AG04449 (cell line): ENCODE measurements at regions not wholly inside any gene's neighbourhood (a gene's known extent, or its start where the extent isn't known, plus 50 kb on each side); places are given as distances from the start of the nearest gene placed in this dataset.

Experiments used
- CTCF ChIA-PET: fragments of 350-600 bp; formaldehyde crosslinking; extraction: SDS; loops from one replicate; lab custom pipeline; 2021; ENCODE audit warnings: antibody characterized with exemption; lab: Yijun Ruan, JAX
- POLR2A ChIA-PET: fragments of 400-600, 350-600 bp; formaldehyde crosslinking; extraction: SDS; loops from one replicate; lab custom pipeline; 2020; ENCODE audit warnings: antibody characterized with exemption, inconsistent platforms; lab: Yijun Ruan, JAX
- DNase-seq: peaks from one replicate; pipeline ENCODE4 v3.0.0-alpha.2; 2010; ENCODE audit warnings: low read depth, low spot score
- H3K4me3 ChIP-seq: 2 replicates; pipeline ENCODE4 v1.5.1; 2011; ENCODE audit warnings: low read depth, mild to moderate bottlenecking, control low read depth, low read length
- TF ChIP-seq, protein P1 (sequence below): IDR thresholded peaks from one replicate; pipeline ENCODE4 v1.5.1; 2011; ENCODE audit warnings: mild to moderate bottlenecking, moderate library complexity, low read length, control low read depth, inconsistent platforms; ENCODE audit not compliant: insufficient read depth; ENCODE audit errors: missing control alignments

DNA sequence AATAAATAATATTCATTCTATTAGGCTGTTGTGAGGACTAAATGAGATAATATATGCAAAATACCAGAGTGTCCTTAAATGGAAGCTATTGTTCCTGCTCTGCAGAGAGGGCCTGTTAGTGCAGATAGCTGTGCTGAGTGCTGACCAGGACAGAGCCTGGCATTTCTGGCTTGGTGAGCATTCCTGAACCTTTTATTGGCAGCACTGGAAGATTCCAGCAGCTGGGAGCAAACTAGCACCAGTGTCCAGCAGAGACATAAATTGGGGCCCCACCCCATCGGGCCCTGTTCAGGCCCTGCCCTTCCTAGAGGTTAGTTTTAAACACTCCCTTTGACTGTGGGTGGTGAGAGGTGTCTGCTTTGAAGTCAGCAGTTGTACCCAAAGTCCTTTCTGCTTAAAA lies 85.9 kb upstream of the GADD45A start:
- H3K4me3 ChIP-seq, result no peak overlapping the region
- DNase-seq, result no peak
- CTCF ChIA-PET, result no interaction called here
- TF ChIP-seq, protein P1, sequence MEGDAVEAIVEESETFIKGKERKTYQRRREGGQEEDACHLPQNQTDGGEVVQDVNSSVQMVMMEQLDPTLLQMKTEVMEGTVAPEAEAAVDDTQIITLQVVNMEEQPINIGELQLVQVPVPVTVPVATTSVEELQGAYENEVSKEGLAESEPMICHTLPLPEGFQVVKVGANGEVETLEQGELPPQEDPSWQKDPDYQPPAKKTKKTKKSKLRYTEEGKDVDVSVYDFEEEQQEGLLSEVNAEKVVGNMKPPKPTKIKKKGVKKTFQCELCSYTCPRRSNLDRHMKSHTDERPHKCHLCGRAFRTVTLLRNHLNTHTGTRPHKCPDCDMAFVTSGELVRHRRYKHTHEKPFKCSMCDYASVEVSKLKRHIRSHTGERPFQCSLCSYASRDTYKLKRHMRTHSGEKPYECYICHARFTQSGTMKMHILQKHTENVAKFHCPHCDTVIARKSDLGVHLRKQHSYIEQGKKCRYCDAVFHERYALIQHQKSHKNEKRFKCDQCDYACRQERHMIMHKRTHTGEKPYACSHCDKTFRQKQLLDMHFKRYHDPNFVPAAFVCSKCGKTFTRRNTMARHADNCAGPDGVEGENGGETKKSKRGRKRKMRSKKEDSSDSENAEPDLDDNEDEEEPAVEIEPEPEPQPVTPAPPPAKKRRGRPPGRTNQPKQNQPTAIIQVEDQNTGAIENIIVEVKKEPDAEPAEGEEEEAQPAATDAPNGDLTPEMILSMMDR, result no peak
- POLR2A ChIA-PET, result interaction anchor here (0.6 kb wide), 1 partner anchor 15 kb away, joined by 3 read pairs; no protein-coding TSS in a partner anchor

DNA sequence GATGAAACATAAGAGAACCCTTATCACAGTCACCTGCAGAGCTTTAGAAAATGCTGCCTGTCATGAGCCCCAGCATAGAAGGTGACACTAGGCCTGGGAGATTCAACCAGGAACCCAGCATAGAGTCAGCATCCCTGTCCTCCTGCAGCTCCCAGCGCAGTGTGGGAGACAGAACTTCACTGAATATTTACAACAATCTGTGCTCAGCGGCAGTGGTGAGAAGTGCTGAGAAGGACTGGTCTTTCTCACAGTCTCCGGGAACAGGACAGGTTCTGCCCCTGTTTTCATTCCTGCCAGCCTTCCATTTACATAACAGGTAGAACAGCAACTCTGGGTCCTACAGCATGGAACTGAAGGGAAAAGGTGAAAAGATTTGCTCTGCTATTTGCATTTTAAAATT lies 83.5 kb upstream of the GADD45A start:
- ChIA-PET CTCF (no interaction called here), POLR2A (no interaction called here)
- DNase-seq, result no peak

DNA sequence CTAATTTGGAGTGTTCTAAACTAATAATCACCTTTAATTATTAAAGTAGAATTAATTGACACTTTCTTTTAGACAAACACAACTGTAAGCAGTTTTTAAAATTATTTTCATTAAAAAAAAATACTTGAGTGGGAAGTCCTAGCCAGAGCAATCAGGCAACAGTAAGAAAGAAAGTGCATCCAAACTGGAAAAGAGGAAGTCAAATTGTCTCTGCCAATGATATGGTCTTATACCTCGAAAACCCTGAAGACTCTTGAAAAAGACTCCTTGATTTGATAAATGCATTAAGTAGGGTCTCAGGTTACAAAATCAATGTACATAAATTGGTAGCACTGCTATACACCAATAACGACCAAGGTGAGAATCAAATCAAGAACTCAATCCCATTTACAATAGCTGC lies 83.0 kb upstream of the GADD45A start:
- TF ChIP-seq, protein P1, result no peak
- POLR2A ChIA-PET, result no interaction called here

More for the DNA sequence above, 83.5 kb upstream of the GADD45A start:
- H3K4me3 ChIP-seq, result no peak overlapping the region
- TF ChIP-seq, protein P1, result no peak

DNA sequence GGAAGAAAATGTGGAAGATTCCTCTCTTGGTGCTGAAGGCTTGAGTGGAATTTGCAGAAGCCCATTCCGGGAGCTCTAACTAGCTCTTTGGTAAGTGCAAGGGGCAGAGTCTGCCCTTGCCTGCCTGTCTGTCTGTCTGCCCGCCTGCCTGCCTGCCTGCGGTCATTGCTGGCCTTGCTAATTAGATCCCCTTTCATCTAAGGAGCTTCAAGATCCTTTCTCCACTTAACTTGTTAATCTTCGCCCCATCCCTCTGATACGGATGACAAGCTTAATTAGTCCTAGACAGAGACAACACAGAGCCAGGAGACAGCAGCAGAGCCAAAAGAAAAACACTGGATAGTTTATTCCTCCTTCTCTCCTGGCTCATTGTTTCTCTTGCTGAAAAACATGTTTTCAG lies 80.2 kb upstream of the GADD45A start:
- DNase-seq, result no peak
- H3K4me3 ChIP-seq, result no peak overlapping the region
- CTCF ChIA-PET, result interaction anchor here (0.9 to 1.0 kb wide), 2 partner anchors 44 to 69 kb away, joined by 3 read pairs; no protein-coding TSS in a partner anchor
- POLR2A ChIA-PET, result no interaction called here
- TF ChIP-seq, protein P1, result no peak

More for the DNA sequence above, 83.0 kb upstream of the GADD45A start:
- no peak for DNase-seq
- CTCF ChIA-PET, result no interaction called here
- H3K4me3 ChIP-seq, result no peak overlapping the region

DNA sequence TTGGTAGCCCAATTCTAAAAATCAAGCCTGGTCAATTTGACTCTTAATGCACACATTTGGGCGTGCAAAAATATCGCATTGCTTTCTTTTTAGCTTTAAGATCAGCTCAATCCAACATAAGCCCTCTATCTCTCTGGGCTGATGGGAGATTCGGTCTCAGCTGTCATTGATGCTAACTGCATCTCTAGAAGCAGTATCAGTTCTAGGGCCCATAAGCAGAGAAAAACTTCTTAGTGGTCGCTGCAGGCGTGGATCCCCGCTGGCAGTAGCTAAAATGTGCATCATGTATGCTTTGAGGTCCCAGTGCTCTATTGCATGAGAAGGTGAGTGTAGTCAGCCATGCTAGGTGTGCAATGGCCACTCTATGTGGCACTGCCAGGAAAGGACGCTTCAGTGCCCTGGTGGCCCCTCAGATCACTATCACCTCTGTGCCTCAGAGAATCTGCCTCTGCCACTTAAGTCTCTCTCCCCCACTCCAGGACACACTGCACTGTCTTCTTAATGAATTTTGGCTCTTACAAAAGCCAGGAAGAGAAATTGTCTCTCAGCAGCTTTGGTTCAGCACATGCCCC lies 79.7 kb upstream of the GADD45A start:
- TF ChIP-seq, protein P1, result no peak
- DNase-seq, result no peak
- no peak overlapping the region for H3K4me3 ChIP-seq
- POLR2A ChIA-PET, result no interaction called here
- CTCF ChIA-PET, result interaction anchor here (0.9 to 1.0 kb wide), 2 partner anchors 45 to 69 kb away, joined by 3 read pairs; no protein-coding TSS in a partner anchor

DNA sequence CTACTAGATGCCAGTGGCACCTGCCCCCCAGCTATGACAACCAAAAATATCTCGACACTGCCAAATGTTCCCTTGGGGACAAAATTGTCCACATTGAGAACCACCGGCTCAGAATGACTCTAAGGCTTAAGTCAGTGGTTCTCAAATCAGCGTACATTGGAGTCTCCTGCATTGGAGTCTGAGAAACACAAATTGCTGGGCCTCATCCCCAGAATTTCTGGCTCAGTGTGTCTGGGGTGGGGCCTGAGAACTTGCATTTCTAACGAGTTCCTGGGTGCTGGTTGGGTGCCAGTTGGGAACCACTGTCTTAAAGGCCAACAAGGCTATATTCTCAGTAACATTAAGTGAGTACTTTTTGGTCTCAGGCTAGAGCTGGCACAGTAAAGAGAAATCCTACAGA lies 77.7 kb upstream of the GADD45A start:
- TF ChIP-seq, protein P1, result no peak
- ChIA-PET CTCF (interaction anchor here (1.4 kb wide), 1 partner anchor 46 kb away, joined by 3 read pairs; no protein-coding TSS in a partner anchor), POLR2A (no interaction called here)
- no peak overlapping the region for H3K4me3 ChIP-seq
- no peak for DNase-seq
